ENCODE measurements at regions not wholly inside any gene's neighbourhood (a gene's known extent, or its start where the extent isn't known, plus 50 kb on each side); places are given as distances from the start of the nearest gene placed in this dataset.
"Not testable (repeated sequence)": the region's sequence is repeated elsewhere in the genome, so short reads cannot be mapped to it uniquely, and the experiment has no call there.

DNA sequence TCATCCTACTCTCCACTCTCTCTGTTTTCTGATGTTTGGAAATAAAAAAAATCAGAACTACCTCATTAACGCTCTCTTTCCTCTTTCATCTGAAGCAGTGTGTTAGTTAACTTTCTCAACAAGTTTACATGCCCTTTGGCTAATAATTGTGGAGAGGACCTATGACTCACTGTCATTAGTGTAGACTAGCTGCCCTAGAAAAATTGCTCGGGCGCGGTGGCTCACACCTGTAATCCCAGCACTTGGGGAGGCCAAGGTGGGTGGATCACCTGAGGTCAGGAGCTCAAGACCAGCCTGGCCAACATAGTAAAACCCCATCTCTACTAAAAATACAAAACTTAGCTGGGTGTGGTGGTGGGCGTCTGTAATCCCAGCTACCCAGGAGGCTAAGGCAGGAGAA, 94.5 kb upstream of the DPP6 start:
- TF ChIP-seq, protein P1, sequence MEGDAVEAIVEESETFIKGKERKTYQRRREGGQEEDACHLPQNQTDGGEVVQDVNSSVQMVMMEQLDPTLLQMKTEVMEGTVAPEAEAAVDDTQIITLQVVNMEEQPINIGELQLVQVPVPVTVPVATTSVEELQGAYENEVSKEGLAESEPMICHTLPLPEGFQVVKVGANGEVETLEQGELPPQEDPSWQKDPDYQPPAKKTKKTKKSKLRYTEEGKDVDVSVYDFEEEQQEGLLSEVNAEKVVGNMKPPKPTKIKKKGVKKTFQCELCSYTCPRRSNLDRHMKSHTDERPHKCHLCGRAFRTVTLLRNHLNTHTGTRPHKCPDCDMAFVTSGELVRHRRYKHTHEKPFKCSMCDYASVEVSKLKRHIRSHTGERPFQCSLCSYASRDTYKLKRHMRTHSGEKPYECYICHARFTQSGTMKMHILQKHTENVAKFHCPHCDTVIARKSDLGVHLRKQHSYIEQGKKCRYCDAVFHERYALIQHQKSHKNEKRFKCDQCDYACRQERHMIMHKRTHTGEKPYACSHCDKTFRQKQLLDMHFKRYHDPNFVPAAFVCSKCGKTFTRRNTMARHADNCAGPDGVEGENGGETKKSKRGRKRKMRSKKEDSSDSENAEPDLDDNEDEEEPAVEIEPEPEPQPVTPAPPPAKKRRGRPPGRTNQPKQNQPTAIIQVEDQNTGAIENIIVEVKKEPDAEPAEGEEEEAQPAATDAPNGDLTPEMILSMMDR (IDR thresholded peaks at IDR 0.05), result not testable (repeated sequence)
- not testable (repeated sequence) for TF ChIP-seq EP300 (IDR thresholded peaks at IDR 0.05; ENCODE audit: low read depth)
